ENCODE measurements at regions not wholly inside any gene's neighbourhood (a gene's known extent, or its start where the extent isn't known, plus 50 kb on each side); places are given as distances from the start of the nearest gene placed in this dataset.

DNA sequence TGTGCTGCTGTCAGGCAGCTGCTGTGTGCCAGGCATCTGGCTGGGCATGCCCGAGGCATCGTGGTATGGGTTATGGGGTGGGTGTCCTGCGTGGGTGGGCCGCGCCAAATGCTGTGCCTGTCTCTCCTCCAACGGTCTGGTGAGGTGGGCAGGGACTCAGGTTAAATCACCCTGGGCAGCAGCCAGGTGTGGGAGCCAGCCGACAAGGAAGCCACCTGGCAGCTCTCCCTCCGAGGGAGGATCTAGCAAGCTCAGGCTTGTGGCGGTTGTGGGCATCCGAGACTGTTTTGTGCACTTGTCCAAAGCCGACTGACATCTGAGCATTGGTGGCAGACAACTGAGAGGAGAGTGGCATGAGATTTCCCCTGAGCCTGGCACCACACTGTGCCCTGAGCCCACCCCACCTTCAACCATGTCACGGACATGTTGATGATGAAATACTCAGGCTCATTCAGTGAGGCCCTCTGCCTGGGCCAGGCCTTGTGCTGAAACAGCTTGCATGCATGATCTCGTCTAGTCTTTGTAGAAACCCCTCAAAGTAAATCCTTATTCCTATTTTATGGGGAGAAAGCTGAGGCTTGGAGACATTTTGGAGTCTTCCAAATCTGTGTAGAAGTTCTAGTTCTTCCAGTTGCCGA, 181.8 kb upstream of the MYL2 start:
- no peak for DNase-seq

DNA sequence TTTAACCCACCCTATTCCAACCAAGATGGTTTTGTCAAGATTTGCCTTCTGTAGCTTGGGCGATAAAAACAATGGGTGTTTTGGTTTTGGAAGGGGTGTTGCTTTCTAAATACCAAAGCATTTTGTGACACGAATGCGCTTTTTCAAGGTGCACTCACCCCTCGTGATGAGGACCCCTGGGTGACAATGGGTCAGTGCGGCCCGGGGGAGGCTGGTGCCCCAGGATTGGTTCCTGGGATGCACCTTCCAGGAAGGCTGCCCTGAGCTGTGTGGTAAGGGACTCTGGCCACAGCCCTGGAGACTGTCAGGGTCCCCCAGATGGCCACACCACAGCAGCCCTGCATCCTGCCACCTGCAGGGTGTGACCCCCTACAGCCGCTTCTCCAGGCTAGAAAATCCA, 180.6 kb upstream of the MYL2 start:
- DNase-seq = no peak

DNA sequence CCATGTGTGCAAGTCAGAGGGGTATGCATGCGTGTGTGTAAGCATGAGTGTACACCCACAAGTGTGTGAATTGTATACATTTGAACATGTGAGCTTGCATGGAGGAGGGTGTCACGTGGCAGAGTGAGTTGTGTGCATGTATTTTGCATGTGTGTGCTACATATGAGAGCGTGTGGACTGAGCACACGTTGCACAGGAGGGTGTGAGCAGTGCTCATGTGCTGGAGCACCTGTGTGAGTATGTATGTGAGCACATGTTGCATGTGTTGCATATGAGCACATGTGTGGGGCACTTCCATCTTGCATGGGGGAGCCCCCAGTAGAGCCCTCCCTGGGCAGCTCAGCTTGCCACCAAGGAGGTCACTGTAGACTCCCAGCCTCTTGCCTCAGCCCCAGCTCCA, 180.2 kb upstream of the MYL2 start:
- no peak for DNase-seq

DNA sequence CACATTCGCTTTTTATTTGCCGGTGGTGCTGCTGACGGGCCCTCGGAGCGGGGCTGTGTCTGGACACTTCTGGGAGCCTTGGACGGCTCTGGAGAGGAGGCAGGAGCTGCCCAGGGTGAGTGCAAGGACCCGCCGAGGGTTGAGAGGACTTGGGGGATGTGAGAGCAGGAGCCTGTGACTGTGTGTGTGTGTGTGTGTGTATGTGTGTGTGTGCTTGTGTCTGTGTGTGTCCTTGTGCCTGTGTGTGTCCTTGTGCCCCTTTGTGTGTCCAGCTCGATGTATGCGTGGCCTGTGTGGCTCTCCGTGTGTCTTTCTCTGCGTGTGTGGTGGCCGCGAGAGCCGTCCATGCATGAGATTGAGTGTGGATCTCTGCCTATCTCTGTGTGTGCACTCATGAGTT, 179.6 kb upstream of the MYL2 start:
- DNase-seq = no peak

DNA sequence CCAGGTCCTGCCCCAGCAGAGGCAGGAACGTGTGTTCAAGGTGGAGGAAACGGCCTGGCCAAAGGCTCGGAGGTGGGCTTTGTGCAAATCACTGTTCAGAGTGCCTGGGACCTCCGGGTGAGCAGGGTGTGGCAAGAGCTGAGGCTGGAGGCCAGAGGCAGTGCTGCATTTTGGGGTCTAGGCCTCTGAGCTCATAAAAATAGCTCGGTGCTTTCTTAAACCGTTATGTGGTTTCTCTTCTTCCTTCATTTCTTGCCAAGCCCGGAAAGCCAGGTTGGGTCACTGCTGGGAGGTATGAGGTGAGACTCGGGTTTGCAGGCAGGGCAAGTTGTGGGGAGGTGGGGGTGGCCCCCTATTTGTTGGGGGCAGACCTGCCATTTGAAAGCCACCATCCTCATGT, 178.8 kb upstream of the MYL2 start:
- no peak for DNase-seq

DNA sequence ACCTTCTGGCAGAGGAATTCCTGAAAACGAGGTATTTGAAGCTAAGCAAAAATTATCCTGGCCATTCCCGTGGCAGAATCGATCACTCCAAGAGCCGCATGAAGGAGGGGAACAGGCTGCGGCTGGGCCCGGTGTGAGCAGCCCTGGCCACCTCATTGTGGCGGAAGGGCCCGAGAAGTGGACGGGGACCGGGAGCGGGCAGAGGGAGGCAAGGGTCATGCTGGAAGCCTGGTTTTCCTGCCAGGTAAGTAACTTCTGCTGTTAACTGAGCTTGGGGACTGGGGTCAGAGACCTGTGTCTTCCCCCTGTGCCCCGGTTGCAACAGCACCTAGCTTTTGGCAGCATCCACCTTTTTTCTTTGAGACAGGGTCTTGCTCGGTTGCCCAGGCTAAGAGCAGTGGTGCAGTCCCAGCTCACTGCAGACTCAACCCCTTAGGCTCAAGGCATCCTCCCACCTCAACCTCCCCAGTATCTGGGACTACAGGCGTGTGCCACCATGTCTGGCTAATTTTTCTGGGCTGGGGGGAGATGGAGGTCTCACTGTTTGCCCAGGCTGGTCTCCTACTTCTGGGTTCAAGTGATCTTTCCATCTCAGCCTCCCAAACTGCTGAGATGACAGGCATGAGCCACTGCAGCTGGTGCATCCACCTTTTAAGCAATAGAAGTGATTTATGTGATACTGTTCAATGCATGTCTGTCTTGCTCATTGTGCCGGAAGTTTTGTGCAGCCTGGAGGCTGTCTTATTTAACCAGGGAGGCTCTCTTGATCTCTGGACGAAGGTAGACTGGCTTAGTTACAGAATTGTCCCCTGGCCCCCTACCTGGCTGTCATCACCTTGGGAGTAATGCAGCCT, 174.0 kb upstream of the MYL2 start:
- no peak for DNase-seq

DNA sequence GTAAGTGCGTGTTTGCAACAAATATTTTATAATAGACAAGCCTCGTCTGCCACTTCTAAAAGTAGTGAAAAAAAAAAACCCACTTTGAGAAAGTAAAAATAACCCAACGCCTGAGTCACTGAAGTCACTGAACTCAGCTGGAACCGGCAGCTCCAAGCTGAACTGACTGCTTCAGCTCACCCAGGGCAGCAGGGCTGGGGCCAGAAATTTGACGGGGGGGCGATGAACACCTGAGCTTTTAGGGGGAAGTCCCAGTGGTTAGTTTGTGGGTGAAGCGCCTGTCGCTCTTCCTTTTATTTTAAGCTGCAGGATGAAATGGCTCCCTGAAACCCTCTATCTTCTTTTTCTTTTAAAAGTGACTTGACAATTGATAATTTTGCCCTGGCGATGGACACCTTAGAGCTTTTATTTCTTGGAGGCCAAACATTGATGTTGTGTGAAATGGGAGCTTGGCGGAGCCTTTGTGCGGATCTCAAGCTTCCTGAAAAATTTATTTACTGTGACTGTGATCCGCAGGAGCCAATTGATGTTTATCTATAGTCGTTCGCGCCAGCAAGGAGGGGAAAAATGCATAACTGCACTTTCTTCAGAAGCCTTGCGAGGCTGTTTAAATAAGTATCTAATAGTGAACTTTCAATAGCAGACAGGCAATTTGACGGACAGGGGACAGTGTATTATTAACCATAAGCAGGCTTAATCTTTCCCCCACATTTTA, 173.2 kb upstream of the MYL2 start:
- DNase-seq = no peak

DNA sequence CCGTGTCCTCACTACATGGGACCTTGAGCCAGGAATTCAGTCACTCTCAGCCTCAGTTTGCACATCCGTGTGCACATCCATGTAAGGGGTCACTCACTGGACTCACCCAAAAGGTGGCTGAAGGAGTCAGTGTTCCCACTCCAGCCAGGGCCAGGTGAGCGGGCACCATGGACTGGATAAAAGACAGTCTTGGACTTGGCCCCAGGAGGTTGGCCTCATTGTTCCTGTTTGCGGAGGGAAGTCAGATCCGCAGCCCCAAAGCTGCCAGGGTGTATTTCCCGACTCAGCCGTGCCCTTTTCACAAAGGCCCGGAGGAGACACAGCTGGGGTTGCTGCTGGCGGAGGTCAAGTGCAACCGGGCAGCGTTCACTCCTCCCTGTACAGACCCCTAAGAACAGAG, 170.7 kb upstream of the MYL2 start:
- DNase-seq = no peak

DNA sequence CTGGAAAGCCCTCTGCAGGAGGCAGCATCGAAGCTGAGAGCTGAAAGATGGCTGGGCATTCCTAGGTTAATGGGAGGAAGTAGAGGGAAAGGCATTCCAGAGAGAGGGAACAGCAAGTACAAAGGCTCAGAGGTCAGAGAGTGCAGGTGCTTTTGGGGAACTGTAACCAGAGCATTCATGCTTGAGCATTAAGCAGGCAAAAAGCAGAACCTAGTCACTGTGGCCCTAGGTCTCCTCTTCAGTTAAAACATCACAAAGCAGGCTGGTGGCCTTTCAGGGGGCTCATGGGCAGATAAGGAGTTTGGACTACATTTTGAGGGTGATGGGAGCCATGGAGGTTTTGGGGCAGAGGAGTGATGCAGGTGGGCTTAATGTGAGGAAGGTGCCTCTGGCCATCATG, 169.2 kb upstream of the MYL2 start:
- DNase-seq = no peak

DNA sequence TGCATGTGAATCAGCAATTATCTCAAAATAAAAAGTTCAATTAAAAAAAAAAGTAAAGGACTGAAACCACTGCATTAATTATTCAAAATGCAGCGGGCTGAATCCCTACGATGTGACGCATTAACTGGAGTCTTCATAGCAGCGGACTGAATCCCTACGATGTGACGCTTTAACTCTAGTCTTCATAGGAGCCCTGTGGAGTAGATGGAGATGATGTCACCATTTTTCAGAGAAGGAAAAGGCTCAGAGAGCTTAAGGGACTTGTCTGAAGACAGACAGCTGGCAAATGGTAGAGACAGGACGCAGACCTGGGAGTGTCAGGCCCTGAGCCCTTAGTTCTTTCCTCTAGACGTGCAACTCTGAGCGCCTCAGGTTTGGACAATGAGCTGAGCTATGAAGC, 168.0 kb upstream of the MYL2 start:
- DNase-seq = no peak

DNA sequence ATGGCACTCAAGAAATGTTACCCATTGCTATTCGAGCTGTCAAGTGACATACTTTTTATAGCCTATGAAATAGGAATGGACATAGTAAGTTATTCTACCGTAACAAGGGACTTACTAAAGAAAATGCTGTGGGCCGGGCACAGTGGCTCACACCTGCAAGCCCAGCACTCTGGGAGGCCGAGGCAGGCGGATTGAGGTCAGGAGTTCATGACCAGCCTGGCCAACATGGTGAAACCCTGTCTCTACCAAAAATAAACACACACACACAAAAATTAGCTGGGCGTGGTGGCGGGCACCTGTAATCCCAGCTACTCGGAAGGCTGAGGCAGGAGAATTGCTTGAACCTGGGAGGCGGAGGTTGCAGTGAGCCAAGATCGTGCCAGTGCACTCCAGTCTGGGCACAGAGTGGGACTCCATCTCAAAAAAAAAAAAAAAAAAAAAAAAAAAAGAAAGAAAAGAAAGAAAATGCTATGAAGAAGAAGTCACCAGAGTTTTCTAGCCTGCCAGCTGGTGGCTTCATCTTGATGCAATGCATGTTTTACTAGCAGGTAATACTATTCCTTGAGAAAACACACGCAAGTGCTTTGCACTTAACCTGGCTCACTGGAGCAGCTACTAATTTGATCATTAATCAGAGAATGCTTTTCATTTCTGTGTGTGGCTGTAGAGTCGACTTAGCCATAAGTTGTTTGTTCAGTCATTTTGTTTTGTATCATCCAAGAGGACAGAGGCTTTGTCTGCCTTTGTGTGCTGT, 166.7 kb upstream of the MYL2 start:
- no peak for DNase-seq

DNA sequence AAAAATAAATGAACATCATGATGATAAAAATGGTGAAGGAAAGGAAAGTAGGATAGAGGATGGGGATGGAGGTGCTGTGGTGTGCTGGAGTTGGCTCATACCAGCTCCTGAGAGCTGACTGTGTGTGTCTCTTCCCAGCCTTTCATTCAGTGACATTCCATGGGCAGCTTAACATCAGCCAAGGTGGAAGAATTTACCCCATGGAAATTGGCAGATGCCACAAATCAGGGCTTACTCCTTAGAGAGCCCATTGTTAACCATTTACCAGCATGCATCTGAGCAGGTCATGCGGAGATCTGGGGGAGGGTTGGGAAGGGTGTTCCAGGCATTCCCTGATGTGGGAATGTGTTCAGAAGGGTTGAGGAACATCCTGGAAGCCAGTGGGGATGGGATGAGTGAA, 164.7 kb upstream of the MYL2 start:
- no peak for DNase-seq

DNA sequence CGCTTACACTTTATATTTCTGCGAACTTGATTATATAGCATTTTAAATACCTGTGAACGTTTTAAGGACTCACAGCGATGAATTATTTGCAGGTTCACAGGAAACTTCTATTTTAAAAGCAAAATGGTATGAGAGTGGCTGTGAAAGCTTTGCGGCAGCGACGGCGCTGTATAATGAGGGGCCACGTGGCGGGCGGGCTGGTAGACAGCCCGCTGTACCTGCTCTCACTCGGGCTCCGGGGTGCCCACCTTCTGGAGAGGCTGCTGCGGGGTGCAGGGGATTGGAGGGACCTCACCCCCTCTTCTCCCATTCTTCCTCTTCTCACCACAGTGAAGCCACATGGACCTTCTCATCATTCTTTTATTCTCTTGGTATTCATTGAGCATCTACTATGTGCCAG, 164.2 kb upstream of the MYL2 start:
- DNase-seq = no peak

DNA sequence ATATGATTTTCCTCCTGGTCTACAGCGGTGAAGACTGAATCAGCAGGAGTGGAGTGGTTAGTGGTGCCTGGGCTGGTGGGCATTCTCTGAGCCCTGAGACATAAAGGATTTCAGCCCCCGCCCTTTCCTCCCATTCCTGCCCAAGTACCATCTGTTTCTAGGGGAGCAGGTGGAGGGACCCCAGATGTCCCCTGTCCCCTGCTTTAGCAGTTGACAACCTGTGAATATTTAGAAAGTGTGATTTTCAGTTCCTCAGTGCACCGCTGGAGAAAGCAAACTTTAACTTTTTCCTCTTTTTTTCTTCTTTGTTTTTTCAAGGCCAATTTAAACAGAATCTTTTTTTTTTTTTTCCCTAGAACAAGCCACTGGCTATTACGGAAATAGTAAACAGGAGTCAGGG, 163.8 kb upstream of the MYL2 start:
- DNase-seq = no peak

DNA sequence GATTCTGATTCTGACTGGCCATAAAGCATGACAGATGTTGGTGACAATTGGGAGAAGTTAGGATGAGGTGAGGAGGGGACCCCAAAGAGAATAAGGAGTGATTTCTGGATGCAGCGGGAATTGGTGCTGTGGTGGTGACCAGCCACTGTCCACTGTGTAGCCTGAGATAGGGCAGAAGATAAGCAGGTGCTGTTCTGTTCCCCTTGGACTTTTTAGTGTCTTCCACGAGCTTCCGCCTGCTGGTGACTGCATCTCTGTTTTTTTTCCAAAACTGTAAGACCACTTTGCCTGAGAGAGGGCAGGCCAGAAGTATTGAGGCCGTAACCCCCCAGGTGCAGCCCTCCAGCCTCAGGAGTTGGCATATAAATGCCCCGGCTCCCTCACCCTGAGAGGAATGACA, 161.2 kb upstream of the MYL2 start:
- DNase-seq = no peak

DNA sequence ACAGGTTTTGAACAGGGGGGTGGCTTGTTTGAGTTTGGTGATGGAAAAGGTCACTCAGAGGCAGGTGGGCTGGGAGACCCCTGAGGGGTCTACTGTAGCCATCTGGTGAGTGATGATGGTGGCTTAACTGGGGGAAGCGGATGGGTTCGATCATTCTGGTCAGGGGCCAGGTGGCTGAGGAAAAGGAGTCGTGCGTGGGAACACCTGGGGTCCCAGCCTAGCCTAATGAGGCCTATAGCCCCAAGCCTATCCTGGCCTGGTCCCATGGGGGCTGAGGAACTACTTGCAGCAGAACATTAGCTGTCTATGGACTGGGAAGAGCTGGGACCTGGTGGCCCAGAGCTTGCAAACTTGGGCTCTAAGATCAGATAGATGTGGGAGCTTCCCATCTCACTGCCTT, 158.4 kb upstream of the MYL2 start:
- DNase-seq = no peak

DNA sequence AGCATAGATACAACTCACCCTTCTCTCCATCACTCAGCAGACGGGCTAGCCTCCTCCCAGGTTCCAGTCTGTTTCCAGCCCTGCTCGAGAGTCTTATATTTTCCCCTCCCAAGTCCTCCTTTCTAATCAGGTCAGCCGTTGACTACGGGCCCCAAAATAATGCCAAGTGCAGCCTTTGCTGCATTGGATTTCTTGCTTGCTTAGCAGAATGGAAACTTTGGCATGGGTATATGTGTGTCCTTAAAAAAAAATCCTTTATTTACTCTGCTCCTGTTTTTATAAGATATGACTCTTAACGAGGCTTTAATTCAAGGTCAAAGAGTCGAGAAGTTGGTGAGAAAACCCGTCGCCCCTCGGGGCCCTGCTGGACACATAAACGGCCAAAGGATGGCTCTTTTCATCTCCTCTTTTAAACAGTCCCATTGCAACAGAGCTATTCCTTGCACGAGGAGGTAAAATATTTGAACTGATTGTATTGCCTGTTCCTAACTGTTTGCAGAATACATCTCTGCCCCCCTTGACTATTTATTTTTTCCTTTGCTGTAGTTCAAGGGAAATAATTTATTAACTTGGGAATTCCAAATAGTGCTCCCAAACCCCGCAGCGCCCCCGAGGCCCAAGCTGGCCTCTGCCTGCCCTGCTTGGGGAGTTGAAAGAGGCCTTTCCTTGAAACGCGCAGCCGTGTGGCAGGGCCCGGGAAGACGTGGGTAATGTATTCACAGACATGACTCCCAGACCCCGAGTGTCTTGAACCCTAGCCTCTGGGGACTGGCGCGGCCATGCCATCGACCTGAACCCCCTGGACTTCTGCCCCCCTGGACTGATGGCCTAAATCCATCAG, 156.5 kb upstream of the MYL2 start:
- no peak for DNase-seq

DNA sequence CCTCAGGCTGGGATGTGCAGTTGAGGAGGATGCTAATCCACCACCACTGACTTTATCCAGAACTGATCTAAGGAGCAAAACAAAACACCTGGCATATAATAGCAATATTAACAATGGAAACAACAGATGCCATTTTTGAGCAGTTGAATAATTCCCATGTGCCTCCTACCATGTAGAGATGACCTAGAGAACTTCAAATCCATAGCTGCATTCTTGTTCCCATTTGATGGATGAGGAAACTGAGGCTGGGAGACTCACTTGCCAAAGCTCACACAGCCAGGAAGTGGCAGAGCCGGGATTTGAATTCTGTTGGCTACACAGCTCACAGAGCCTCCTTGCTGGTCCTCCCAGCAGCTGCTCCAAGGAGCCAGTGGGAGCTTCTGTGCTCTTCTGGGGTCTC, 155.8 kb upstream of the MYL2 start:
- DNase-seq = no peak

DNA sequence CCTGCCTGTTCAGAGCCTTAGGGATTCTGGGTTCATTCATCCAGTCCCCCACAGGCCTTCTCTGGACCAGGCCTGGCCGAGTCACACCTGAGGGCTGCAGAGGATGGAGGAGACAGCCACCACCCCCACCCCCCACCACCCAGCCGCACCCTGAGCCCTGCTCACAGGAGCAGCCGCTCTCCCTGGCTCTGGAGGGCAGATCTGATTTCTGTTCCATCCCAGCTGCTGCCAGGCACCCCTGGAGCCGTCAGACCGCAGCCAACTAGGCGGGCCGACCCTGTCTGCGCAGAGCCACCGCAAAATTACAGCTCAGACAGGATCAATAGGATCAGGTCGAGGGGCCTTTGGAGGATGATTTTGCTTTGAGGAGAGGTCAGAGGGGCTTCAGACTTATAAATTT, 154.6 kb upstream of the MYL2 start:
- DNase-seq = no peak

DNA sequence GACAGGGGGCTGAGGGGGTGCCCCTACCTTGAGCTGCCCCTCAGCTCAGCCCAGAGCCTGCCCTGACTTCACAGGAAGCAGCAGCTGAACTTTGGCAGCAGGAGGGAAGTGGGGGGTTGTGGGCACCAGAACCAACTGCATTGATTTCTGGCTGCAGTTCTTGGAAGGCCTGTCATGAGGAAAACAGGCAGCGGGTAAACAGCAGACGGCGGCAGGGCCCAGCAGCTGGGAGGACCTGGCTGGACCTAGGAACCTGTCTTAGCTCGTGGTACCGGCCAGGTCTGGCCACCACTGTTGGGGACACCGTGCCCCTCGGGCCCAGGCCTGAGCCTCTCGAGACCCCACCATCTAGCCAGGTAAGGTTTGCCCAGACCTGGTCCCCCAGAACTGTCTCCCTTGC, 154.2 kb upstream of the MYL2 start:
- DNase-seq = no peak

DNA sequence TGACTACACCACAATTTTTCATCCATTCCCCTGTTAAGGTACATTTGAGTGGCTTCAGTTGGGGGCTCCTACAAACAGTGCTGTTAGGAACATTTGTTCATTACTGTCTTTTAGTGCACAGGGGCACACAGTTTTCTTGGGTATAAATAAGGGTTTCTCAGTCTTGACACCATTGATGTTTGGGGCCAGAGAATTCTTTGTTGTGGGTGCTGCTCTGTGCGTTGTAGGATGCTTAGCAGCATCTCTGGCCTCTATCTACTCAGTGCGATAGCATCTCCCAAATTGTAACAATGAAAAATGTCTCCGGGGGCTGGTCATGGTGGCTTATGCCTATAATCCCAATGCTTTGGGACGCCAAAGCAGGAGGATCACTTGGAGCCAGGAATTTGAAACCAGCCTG, 153.0 kb upstream of the MYL2 start:
- no peak for DNase-seq

DNA sequence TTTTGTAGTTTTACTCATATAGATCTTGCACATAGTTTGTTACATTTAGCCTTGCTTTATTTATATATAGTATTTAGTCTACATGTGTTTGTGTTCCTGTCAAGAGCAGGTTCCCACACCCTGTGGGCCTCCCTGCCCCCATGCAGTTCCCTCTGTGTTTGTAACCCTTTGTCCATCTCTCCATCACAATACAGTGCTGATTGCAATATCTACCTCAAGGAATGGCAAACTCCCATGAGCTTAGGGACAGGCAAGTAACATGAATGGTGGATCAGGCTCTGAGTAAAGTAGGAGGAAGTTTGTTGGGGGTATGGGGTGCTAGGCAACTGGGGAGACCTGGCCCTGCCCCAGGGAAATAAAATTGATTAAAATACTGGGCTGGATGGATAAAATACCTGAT, 151.9 kb upstream of the MYL2 start:
- DNase-seq = no peak

DNA sequence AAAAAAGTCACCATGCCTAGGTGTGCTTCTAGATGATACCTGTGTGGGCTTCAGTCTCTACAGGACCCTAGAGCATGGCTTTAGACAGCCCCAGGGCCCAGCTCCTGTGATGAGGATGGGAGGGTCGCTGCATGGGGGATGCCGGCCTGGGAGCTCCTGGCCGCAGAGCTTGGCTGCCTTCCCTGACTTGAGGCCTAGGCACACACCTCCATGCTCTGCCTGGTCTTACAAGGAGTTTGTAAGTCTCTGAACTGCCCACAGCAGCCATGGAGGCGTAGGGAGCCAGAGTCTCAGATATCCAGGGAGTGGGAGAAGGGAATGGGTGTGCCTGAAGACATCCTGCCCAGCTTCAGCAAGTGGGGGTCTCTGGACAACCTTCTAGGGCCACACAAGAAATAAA, 149.5 kb upstream of the MYL2 start:
- no peak for DNase-seq

Data from NCI-H2029 treated with DMSO at 0.1 percent for 48 hours (cell line).